Stimulated activated naive CD8-positive, alpha-beta T cell treated with anti-CD3 and anti-CD28 coated beads, Interleukin-15, amount 100 ng/mL, for 72 hours (primary cell): ENCODE measurements at regions not wholly inside any gene's neighbourhood (a gene's known extent, or its start where the extent isn't known, plus 50 kb on each side); places are given as distances from the start of the nearest gene placed in this dataset.
A peak's percentile ranks its signal among the peaks of the same experiment; 100 is the strongest.

ENCODE experiments used
- ATAC-seq: fragments of 150-1000 bp; cut with Tn5 transposase; 2 replicates; pipeline ENCODE4 v1.10.0; 2021; ENCODE audit warnings: mild to moderate bottlenecking, moderate library complexity
- DNase-seq, 2 donors: peaks; one replicate each; pipeline ENCODE4 v3.0.0; 2021 to 2022
- H3K27ac Mint-ChIP-seq, 2 donors: one replicate each; pipeline ENCODE4 v1.8.0; 2022; ENCODE audit warnings: mild to moderate bottlenecking in 2 of 2, mixed read lengths in 2 of 2, moderate library complexity in 2 of 2
- H3K27me3 Mint-ChIP-seq: one replicate; pipeline ENCODE4 v1.8.0; 2022; ENCODE audit warnings: mixed read lengths
- H3K4me1 Mint-ChIP-seq: one replicate; pipeline ENCODE4 v1.8.0; 2022; ENCODE audit warnings: mild to moderate bottlenecking, mixed read lengths
- H3K4me3 Mint-ChIP-seq, 2 donors: one replicate each; pipeline ENCODE4 v1.8.0; 2022; ENCODE audit warnings: mild to moderate bottlenecking in 2 of 2, mixed read lengths in 2 of 2, moderate library complexity in 1 of 2
- H3K9me3 Mint-ChIP-seq, 2 donors: one replicate each; pipeline ENCODE4 v1.8.0; 2022; ENCODE audit warnings: mixed read lengths in 2 of 2

- ATAC-seq (no peak), DNase-seq (no peak)
- H3K27me3 Mint-ChIP-seq = no peaks in the 10 kb centered on the region
- H3K27ac Mint-ChIP-seq = no peak overlapping the region
- H3K4me3 Mint-ChIP-seq = no peak overlapping the region
- no peaks in the 10 kb centered on the region for H3K9me3 Mint-ChIP-seq
- no peaks in the 10 kb centered on the region for H3K4me1 Mint-ChIP-seq
Measured at GRCh38 chr3:139808201-139808600, 126.8 kb upstream of the CLSTN2 start.

DNA sequence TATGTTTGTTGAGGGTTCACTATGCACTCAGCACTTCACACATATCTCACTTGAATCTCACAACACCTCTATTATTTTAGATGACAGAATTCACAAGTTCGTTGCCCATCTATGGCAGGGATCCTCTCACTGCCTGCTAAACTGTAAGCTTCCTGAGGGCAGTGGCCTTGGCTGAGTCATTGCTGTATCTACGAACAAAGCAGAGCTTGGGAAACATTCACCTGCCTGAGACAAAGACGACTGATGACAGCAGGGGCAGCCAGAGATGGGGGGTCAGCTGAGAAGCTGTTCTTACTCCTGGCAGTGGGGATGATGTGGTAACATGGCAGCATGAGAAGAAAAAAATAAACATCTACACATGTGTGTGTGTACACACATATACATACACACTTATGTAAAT is 125.5 kb upstream of the NMNAT3 start:
- Mint-ChIP-seq H3K4me3 (no peak overlapping the region), H3K9me3 (no peaks in the 10 kb centered on the region)

DNA sequence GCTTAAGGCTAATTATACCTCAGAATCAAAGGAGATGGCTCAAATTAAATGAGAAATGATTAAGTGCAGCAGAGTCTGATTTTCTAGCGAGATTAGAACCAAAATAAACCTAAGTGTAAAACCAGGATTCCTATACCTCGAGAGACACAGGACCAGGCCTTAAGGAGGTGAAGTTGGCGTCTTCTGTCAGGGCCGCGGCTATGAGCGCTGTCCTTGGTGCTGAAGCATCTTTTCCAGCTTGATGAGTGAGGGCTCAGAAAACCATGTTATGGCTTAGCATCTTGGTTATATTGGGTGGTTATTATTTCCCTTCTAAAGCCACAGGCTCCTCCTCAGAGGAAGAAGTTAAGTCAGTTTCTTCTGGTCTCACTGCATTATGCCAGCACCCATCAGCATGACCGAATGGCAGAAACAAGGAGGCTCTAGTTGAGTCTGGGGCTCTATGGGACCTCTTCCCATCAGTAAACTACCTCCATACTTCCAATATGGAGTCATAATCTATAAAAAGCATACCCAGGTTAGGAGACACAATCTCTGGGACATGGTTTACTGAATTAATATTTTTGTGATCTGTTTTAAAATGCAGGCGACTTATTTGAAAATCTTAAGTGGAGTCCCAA is 120.1 kb upstream of the NMNAT3 start:
- peaks cover 10 to 14% of the 10 kb centered on the region in 2 donors for H3K9me3 Mint-ChIP-seq
- DNase-seq = peak in 1 of 2 donors; percentile 10
- H3K4me1 Mint-ChIP-seq = no peaks in the 10 kb centered on the region
- no peak overlapping the region for H3K4me3 Mint-ChIP-seq
- no peak overlapping the region for H3K27ac Mint-ChIP-seq
- no peak for ATAC-seq
- H3K27me3 Mint-ChIP-seq = no peaks in the 10 kb centered on the region

More for the DNA sequence above, 125.5 kb upstream of the NMNAT3 start:
- no peak overlapping the region for H3K27ac Mint-ChIP-seq
- H3K4me1 Mint-ChIP-seq = no peaks in the 10 kb centered on the region
- ATAC-seq (no peak), DNase-seq (no peak)
- no peaks in the 10 kb centered on the region for H3K27me3 Mint-ChIP-seq

GRCh38 chr3:139794469-139795265 is 116.9 kb upstream of the NMNAT3 start:
- no peak overlapping the region for H3K4me3 Mint-ChIP-seq
- ATAC-seq = no peak

DNA sequence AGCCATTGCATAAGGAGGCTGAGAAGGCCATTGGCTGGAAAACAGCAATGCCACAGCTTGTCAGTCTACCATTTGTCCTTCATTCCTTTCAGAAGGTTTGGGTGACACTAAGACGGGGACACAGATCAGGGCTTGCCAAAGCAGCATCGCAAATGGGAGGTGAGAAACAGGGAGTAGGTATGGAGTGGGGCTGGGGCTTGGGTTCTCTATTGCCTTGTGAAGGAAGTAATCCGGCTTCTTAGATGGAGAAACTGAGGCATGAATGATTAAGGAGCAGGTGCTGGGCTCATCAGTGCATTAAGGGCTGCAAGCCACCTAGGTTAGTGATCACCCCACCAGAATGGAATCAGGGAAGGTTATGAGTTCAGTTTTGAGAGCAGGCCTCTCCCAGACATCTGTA is 115.6 kb upstream of the NMNAT3 start:
- H3K27ac Mint-ChIP-seq = no peak overlapping the region
- H3K9me3 Mint-ChIP-seq = peaks cover 10 to 21% of the 10 kb centered on the region in 2 donors
- no peak for ATAC-seq

More at GRCh38 chr3:139794469-139795265, 116.9 kb upstream of the NMNAT3 start:
- no peak for DNase-seq
- H3K27me3 Mint-ChIP-seq = no peaks in the 10 kb centered on the region
- H3K9me3 Mint-ChIP-seq = peaks cover 10 to 21% of the 10 kb centered on the region in 2 donors
- H3K4me1 Mint-ChIP-seq = no peaks in the 10 kb centered on the region
- no peak overlapping the region for H3K27ac Mint-ChIP-seq

GRCh38 chr3:139780593-139780992 is 102.8 kb upstream of the NMNAT3 start:
- ATAC-seq (no peak), DNase-seq (no peak)
- Mint-ChIP-seq H3K27me3 (peaks cover 15% of the 10 kb centered on the region), H3K9me3 (no peaks in the 10 kb centered on the region), H3K4me1 (no peaks in the 10 kb centered on the region), H3K4me3 (no peak overlapping the region), H3K27ac (no peak overlapping the region)

More for the DNA sequence above, 115.6 kb upstream of the NMNAT3 start:
- H3K4me1 Mint-ChIP-seq = no peaks in the 10 kb centered on the region
- no peak overlapping the region for H3K4me3 Mint-ChIP-seq
- DNase-seq = no peak
- H3K27me3 Mint-ChIP-seq = no peaks in the 10 kb centered on the region

GRCh38 chr3:139778682-139779233 is 101.0 kb upstream of the NMNAT3 start:
- no peak for ATAC-seq
- Mint-ChIP-seq H3K27ac (no peak overlapping the region), H3K9me3 (no peaks in the 10 kb centered on the region), H3K4me3 (no peak overlapping the region), H3K27me3 (peaks cover 15% of the 10 kb centered on the region), H3K4me1 (no peaks in the 10 kb centered on the region)
- no peak for DNase-seq

GRCh38 chr3:139774560-139775302 is 97.0 kb upstream of the NMNAT3 start:
- peaks cover 5% of the 10 kb centered on the region for H3K27me3 Mint-ChIP-seq
- no peak for ATAC-seq
- H3K9me3 Mint-ChIP-seq = no peaks in the 10 kb centered on the region
- no peak overlapping the region for H3K4me3 Mint-ChIP-seq
- H3K27ac Mint-ChIP-seq = no peak overlapping the region
- H3K4me1 Mint-ChIP-seq = no peaks in the 10 kb centered on the region
- no peak for DNase-seq

GRCh38 chr3:139772539-139773500 is 95.0 kb upstream of the NMNAT3 start:
- DNase-seq (no peak), ATAC-seq (no peak)
- Mint-ChIP-seq H3K27ac (no peak overlapping the region), H3K27me3 (no peaks in the 10 kb centered on the region), H3K4me3 (no peak overlapping the region), H3K9me3 (no peaks in the 10 kb centered on the region), H3K4me1 (no peaks in the 10 kb centered on the region)

GRCh38 chr3:139771331-139771730 is 93.6 kb upstream of the NMNAT3 start:
- DNase-seq = no peak
- no peak overlapping the region for H3K27ac Mint-ChIP-seq
- no peaks in the 10 kb centered on the region for H3K9me3 Mint-ChIP-seq
- ATAC-seq = no peak
- H3K4me1 Mint-ChIP-seq = no peaks in the 10 kb centered on the region
- no peaks in the 10 kb centered on the region for H3K27me3 Mint-ChIP-seq
- no peak overlapping the region for H3K4me3 Mint-ChIP-seq

GRCh38 chr3:139770577-139770976 is 92.8 kb upstream of the NMNAT3 start:
- H3K27ac Mint-ChIP-seq = no peak overlapping the region
- DNase-seq (no peak), ATAC-seq (no peak)
- no peaks in the 10 kb centered on the region for H3K4me1 Mint-ChIP-seq
- no peak overlapping the region for H3K4me3 Mint-ChIP-seq
- H3K27me3 Mint-ChIP-seq = no peaks in the 10 kb centered on the region
- no peaks in the 10 kb centered on the region for H3K9me3 Mint-ChIP-seq

- Mint-ChIP-seq H3K9me3 (no peaks in the 10 kb centered on the region), H3K27me3 (no peaks in the 10 kb centered on the region), H3K4me1 (no peaks in the 10 kb centered on the region), H3K4me3 (no peak overlapping the region), H3K27ac (no peak overlapping the region)
- ATAC-seq (no peak), DNase-seq (no peak)
Measured at GRCh38 chr3:139769796-139770195, 92.0 kb upstream of the NMNAT3 start.

DNA sequence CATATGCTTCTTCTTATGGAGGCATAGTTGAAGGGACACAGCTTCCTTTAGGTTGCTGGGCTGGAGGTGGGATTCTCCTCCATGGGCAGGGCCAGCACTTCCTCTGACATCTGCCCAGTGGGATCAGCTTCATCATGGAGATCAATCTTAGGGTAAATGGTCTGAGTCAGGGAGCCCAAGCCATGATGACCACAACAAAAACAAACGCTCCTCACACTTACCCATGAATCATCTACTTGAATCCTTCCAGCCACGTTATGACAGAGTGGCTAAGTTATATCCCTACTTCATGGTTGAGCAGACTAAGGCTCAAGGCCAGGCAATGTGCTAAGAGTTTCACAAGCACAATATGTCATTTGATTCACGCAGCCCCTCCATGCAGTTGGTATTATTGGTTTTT is 87.2 kb upstream of the NMNAT3 start:
- H3K9me3 Mint-ChIP-seq = no peaks in the 10 kb centered on the region
- ATAC-seq (no peak), DNase-seq (no peak)
- no peak overlapping the region for H3K27ac Mint-ChIP-seq
- no peak overlapping the region for H3K4me3 Mint-ChIP-seq
- H3K27me3 Mint-ChIP-seq = no peaks in the 10 kb centered on the region
- H3K4me1 Mint-ChIP-seq = peaks cover 13% of the 10 kb centered on the region

DNA sequence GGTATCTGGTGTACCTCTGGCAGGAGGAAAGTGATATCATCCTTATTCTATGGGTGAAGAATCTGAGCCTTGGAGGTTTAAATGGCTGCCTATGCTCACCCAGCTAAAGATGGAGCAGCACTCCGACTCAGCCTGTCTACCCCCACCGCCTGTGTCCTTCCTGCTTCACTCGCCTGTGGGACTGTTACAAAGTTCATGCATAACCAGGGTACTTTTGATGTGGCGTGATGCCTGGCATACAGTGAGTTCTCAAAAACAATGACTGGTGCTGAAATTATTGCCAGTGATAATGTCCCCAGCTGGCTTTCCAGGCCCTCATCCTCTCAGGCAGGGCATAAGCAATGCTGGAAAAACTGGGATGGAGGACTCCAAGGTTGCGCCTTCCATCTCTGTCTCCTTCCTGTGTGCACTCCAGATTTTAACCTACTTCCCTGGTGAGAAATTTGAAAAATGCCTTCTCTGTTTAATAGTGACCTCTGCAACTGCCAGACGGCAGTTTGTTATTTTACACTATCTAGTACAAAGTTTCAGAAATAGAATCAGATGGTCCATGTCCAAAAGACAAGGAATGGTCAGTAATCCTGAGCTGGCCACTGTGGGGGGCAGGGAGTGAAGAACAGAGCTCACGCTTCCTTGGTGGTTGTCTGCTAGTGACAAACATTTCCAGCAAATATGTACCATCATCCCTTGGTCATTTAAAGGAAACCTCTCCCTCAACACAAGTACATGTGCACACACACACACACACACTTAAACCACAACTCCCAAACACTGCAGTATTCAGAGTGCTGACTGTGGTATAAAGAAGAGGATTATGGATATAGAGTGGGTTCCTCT is 86.5 kb upstream of the NMNAT3 start:
- peaks cover 13% of the 10 kb centered on the region for H3K4me1 Mint-ChIP-seq
- H3K9me3 Mint-ChIP-seq = no peaks in the 10 kb centered on the region
- ATAC-seq (peak; percentile 67), DNase-seq (no peak)
- no peaks in the 10 kb centered on the region for H3K27me3 Mint-ChIP-seq
- H3K4me3 Mint-ChIP-seq = no peak overlapping the region
- no peak overlapping the region for H3K27ac Mint-ChIP-seq
